AG04450 (cell line): ENCODE measurements at regions not wholly inside any gene's neighbourhood (a gene's known extent, or its start where the extent isn't known, plus 50 kb on each side); places are given as distances from the start of the nearest gene placed in this dataset.
"Not testable (repeated sequence)": the region's sequence is repeated elsewhere in the genome, so short reads cannot be mapped to it uniquely, and the experiment has no call there.

ENCODE experiments used
- CTCF ChIA-PET: fragments of 300-600, 350-600 bp; formaldehyde crosslinking; extraction: SDS; loops from one replicate; lab custom pipeline; 2022; ENCODE audit warnings: antibody characterized with exemption, inconsistent platforms; lab: Charles Lee
- POLR2A ChIA-PET: fragments of 350-600 bp; formaldehyde crosslinking; extraction: SDS; loops from one replicate; lab custom pipeline; 2021; ENCODE audit warnings: antibody characterized with exemption, inconsistent platforms; lab: Yijun Ruan, JAX
- DNase-seq: peaks from one replicate; pipeline ENCODE4 v3.0.0-alpha.2; 2011; ENCODE audit warnings: low read depth, low spot score
- H3K27ac ChIP-seq: one replicate; pipeline ENCODE4 v1.5.1; 2012; ENCODE audit warnings: low read depth, low read length, control low read depth
- H3K27me3 ChIP-seq: one replicate; pipeline ENCODE4 v1.6.0; 2012; ENCODE audit warnings: low read length; ENCODE audit not compliant: control insufficient read depth, insufficient read depth
- H3K4me3 ChIP-seq: 2 replicates; pipeline ENCODE4 v1.5.1; 2011; ENCODE audit warnings: mild to moderate bottlenecking, low read depth, low read length, control low read depth
- H3K9me3 ChIP-seq: 2 replicates; pipeline ENCODE4 v1.5.1; 2012; ENCODE audit warnings: low read length; ENCODE audit not compliant: control insufficient read depth, insufficient read depth
- TF ChIP-seq, protein P1 (sequence below): IDR thresholded peaks from 2 replicates; pipeline ENCODE4 v1.5.1; 2011; ENCODE audit warnings: low read depth, low read length, control low read depth, inconsistent platforms

DNA sequence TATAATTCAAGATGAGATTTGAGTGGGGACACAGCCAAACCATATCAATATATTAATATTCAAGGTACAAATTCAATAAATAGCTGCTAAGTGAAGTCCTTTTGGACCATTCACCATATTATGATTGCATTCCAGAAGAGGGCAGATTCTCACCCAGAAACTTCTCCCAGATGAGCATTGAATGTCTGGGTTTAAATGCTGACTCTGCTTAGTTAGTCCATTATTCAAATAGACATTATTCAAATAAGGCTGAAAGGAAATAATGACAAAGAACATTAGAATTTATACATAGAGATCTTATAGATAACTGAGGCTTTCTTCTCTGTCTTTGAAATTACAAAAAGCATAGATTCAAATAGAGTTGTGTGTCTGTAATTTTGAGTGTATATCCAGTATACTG lies 579.4 kb upstream of the SLC8A1 start:
- TF ChIP-seq, protein P1, sequence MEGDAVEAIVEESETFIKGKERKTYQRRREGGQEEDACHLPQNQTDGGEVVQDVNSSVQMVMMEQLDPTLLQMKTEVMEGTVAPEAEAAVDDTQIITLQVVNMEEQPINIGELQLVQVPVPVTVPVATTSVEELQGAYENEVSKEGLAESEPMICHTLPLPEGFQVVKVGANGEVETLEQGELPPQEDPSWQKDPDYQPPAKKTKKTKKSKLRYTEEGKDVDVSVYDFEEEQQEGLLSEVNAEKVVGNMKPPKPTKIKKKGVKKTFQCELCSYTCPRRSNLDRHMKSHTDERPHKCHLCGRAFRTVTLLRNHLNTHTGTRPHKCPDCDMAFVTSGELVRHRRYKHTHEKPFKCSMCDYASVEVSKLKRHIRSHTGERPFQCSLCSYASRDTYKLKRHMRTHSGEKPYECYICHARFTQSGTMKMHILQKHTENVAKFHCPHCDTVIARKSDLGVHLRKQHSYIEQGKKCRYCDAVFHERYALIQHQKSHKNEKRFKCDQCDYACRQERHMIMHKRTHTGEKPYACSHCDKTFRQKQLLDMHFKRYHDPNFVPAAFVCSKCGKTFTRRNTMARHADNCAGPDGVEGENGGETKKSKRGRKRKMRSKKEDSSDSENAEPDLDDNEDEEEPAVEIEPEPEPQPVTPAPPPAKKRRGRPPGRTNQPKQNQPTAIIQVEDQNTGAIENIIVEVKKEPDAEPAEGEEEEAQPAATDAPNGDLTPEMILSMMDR, result no peak
- POLR2A ChIA-PET, result no interaction called here
- no peak for DNase-seq
- H3K27ac ChIP-seq, result no peak overlapping the region
- no peaks in the 10 kb centered on the region for H3K27me3 ChIP-seq
- CTCF ChIA-PET, result no interaction called here
- H3K4me3 ChIP-seq, result no peak overlapping the region
- H3K9me3 ChIP-seq, result no peaks in the 10 kb centered on the region

DNA sequence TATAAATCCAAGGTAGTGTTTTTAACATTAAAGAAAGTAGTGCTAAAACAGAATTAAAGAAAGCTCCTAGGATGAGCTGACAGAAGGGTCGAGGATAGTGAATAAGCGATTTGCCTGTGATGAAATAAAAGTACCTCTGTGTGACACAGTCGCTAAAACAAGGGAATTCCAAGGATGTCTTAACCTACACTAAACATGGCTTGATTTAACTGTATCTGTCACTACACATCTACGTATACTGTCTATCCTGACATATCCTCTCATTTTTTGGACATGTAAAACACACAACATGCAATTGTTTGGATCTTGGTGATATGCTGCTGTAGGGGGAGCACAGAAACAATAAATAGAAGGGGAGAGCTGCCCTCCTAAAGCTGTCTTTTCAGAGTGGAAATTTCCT lies 580.8 kb upstream of the SLC8A1 start:
- DNase-seq, result no peak
- Histone ChIP-seq H3K27ac (no peak overlapping the region), H3K4me3 (no peak overlapping the region), H3K27me3 (no peaks in the 10 kb centered on the region), H3K9me3 (no peaks in the 10 kb centered on the region)
- TF ChIP-seq, protein P1, result no peak
- ChIA-PET POLR2A (no interaction called here), CTCF (no interaction called here)

DNA sequence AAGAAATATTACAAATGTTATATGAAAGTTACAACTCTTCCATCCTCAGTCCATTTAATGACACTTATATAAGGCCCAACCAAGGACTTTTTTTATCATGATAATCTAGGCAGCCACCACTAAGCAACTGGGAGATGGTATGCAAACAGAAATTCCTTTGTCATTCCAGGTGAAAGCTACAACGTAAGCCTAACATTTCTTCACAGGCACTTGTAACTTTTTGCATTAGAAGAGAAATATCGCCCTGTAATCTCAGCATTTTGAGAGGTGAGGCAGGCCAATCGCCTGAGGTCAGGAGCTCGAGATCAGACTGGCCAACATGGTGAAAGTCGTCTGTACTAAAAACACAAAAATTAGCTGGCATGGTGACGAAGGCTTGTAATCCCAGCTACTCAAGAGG lies 581.2 kb upstream of the SLC8A1 start:
- no peak for DNase-seq
- TF ChIP-seq, protein P1, result no peak
- Histone ChIP-seq H3K27me3 (no peaks in the 10 kb centered on the region), H3K27ac (no peak overlapping the region), H3K4me3 (no peak overlapping the region), H3K9me3 (no peaks in the 10 kb centered on the region)
- ChIA-PET CTCF (no interaction called here), POLR2A (no interaction called here)

DNA sequence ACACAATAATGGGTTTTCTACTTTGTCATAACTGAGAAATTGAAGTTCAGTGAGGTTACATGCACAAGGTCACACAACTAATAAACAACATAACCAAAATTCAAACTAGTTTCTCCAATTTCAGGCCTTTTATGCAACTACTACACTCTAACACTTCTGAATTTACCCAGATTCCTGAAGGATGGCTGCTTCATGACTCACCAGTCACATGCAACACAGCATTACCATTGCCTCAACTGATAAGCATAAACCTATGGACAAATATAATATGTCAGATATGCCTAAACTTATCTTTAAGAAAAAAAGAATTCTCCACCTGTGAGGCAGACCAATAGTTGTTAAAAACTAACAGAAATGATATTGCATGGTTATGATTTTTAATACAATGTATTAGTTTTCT lies 586.5 kb upstream of the SLC8A1 start:
- CTCF ChIA-PET, result no interaction called here
- no peak overlapping the region for H3K4me3 ChIP-seq
- DNase-seq, result no peak
- POLR2A ChIA-PET, result no interaction called here
- no peaks in the 10 kb centered on the region for H3K9me3 ChIP-seq
- H3K27me3 ChIP-seq, result no peaks in the 10 kb centered on the region
- TF ChIP-seq, protein P1, result no peak
- H3K27ac ChIP-seq, result no peak overlapping the region

DNA sequence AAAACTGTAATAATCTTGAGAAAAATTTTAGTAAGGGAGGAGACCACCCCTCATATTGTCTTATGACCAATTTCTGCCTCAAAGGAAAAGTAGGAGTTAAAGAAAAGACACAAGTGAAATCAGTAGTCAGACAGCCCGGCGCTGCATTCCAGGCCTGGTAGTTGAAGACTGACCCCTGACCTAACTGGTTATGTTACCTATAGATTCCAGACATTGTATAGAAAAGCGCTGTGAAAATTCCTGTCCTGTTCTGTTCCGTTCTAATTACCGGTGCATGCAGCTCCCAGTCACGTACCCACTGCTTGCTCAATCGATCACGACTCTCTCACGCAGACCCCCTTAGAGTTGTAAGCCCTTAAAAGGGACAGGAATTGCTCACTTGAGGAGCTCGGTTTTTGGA lies 587.9 kb upstream of the SLC8A1 start:
- POLR2A ChIA-PET, H3K9me3 ChIP-seq, DNase-seq, H3K4me3 ChIP-seq, H3K27ac ChIP-seq, CTCF ChIA-PET, H3K27me3 ChIP-seq: not testable (repeated sequence)
